Neural crest cell (in vitro differentiated cells): ENCODE measurements at regions not wholly inside any gene's neighbourhood (a gene's known extent, or its start where the extent isn't known, plus 50 kb on each side); places are given as distances from the start of the nearest gene placed in this dataset.

ENCODE experiments used
- DNase-seq: peaks from one replicate; pipeline ENCODE4 v3.0.0; 2021; ENCODE audit warnings: low read depth, mixed read lengths, low spot score
- H3K27ac Mint-ChIP-seq: one replicate; pipeline ENCODE4 v1.8.0; 2021; ENCODE audit warnings: mild to moderate bottlenecking, mixed read lengths; ENCODE audit not compliant: unreplicated experiment
- H3K27me3 Mint-ChIP-seq: 2 replicates; pipeline ENCODE4 v1.8.0; 2021; ENCODE audit warnings: low read depth, mild to moderate bottlenecking, mixed read lengths
- H3K36me3 Mint-ChIP-seq: 2 replicates; pipeline ENCODE4 v1.8.0; 2021; ENCODE audit warnings: low read depth, mild to moderate bottlenecking, mixed read lengths
- H3K4me1 Mint-ChIP-seq: 2 replicates; pipeline ENCODE4 v1.8.0; 2021; ENCODE audit warnings: mixed read lengths
- H3K4me3 Mint-ChIP-seq: one replicate; pipeline ENCODE4 v1.8.0; 2021; ENCODE audit warnings: mild to moderate bottlenecking, mixed read lengths
- H3K9me3 Mint-ChIP-seq: 2 replicates; pipeline ENCODE4 v1.8.0; 2021; ENCODE audit warnings: mixed read lengths
- CTCF ChIP-seq: fragments of 200-600 bp; sonication (generic); conservative IDR thresholded peaks from 2 replicates; pipeline ENCODE4 v1.5.0; 2021; ENCODE audit warnings: antibody characterized with exemption, mild to moderate bottlenecking

DNA sequence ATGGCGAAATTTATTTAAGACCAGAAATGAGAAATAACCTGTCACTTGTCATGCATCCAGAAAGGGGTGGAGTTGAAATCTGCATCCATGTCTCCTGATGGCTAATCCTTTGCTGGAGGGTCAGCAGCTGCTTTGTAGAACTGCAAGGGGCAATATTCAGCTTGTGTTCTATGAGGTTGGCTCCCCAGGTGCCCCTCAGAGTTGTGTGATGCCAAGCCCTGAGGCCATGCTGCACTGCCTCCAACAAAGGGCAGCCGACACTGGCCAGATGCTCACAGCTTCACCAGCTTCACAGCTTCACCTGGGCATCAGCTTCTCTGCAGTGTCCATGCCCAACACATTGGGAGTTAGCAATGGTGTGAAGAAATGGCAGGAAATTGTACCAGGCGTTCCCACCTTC lies 64.0 kb upstream of the TMEM72 start:
- Mint-ChIP-seq H3K4me1 (no peaks in the 10 kb centered on the region), H3K4me3 (no peak overlapping the region), H3K9me3 (no peaks in the 10 kb centered on the region), H3K36me3 (no peaks in the 10 kb centered on the region), H3K27me3 (no peaks in the 10 kb centered on the region), H3K27ac (no peak overlapping the region)
- no peak for DNase-seq
- no peak for TF ChIP-seq CTCF

GRCh38 chr10:44848211-44848610 lies 62.9 kb upstream of the TMEM72 start:
- H3K9me3 Mint-ChIP-seq = no peaks in the 10 kb centered on the region
- no peak for DNase-seq
- H3K27ac Mint-ChIP-seq = no peak overlapping the region
- H3K27me3 Mint-ChIP-seq = no peaks in the 10 kb centered on the region
- H3K4me1 Mint-ChIP-seq = no peaks in the 10 kb centered on the region
- H3K4me3 Mint-ChIP-seq = no peak overlapping the region
- no peak for TF ChIP-seq CTCF
- no peaks in the 10 kb centered on the region for H3K36me3 Mint-ChIP-seq

- Mint-ChIP-seq H3K4me1 (peaks cover 12% of the 10 kb centered on the region), H3K27me3 (no peaks in the 10 kb centered on the region), H3K4me3 (no peak overlapping the region), H3K27ac (no peak overlapping the region), H3K9me3 (no peaks in the 10 kb centered on the region), H3K36me3 (no peaks in the 10 kb centered on the region)
- TF ChIP-seq CTCF = no peak
- no peak for DNase-seq
Measured at GRCh38 chr10:44849936-44850335, 61.2 kb upstream of the TMEM72 start.

DNA sequence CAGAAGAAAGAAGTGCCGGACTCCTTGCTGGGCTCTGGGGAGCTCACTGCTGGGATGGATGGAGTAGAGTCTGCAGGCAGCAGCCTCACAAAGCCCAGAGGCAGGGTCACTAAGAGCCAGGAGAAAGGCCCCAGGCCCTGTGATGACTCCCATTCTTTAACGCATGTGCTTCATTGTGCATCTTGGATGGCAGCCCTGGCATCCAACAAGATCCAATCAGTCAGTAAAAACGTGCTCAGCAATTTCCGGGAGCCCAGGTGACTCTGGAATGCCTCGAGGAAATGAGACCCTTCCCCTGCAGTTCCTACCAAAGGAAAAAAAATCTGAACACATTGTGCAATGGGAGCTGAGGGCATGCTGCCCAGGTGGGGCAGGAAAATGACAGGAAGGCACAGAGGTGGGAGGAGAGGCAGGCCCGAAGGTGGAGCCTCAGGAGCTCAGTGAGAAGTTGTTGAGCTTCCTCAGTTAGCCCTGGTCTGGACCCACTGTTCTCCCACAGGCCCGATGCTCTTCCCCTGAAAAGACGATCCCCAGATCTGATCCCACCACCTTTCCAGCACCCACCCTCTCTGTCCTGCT lies 60.7 kb upstream of the TMEM72 start:
- no peaks in the 10 kb centered on the region for H3K27me3 Mint-ChIP-seq
- H3K36me3 Mint-ChIP-seq = no peaks in the 10 kb centered on the region
- no peak for TF ChIP-seq CTCF
- H3K27ac Mint-ChIP-seq = no peak overlapping the region
- no peaks in the 10 kb centered on the region for H3K9me3 Mint-ChIP-seq
- peaks cover 17% of the 10 kb centered on the region for H3K4me1 Mint-ChIP-seq
- no peak for DNase-seq
- H3K4me3 Mint-ChIP-seq = no peak overlapping the region

DNA sequence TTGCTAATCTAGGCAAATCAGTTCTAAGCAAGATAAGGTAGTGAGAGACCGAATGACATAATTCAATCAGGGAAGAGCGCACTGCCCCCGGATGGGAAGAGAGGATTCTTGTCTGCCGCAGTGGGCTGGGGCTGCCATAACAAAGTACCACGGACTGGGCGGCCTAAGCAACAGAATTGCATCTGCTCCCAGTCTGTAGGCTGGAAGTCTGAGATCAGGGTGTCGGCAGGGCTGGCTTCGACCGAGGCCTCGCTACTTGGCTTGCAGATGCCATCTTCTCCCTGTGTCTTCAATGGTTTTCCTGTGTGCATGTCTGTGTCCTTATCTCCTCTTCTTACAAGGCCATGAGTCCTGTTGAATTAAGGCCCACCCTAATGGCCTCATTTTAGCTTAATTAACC lies 59.7 kb upstream of the TMEM72 start:
- no peak for DNase-seq

More for the DNA sequence above, 59.7 kb upstream of the TMEM72 start:
- Mint-ChIP-seq H3K4me3 (no peak overlapping the region), H3K27ac (peak overlapping the region; percentile 50), H3K27me3 (no peaks in the 10 kb centered on the region), H3K4me1 (peaks cover 27% of the 10 kb centered on the region), H3K36me3 (no peaks in the 10 kb centered on the region), H3K9me3 (no peaks in the 10 kb centered on the region)
- TF ChIP-seq CTCF = no peak
